Esophagus squamous epithelium (tissue), 4 donors: ENCODE measurements at regions not wholly inside any gene's neighbourhood (a gene's known extent, or its start where the extent isn't known, plus 50 kb on each side); places are given as distances from the start of the nearest gene placed in this dataset.

Source experiments
- POLR2A ChIP-seq, 4 donors: fragments of 450-650 bp; IDR thresholded peaks; one replicate each; pipeline ENCODE4 v1.6.1; 2017; ENCODE audit warnings: antibody characterized with exemption in 4 of 4, mild to moderate bottlenecking in 4 of 4, moderate library complexity in 3 of 4
- TF ChIP-seq, protein P1 (sequence below), 6 experiments: fragments of 450-650 bp in 4 of 6; fragments of 200-600 bp in 2 of 6; sonication (generic) in 2 of 6; IDR thresholded peaks; one replicate each; pipeline ENCODE4 v1.5.1; 2016 to 2019; ENCODE audit warnings: antibody characterized with exemption in 6 of 6, mild to moderate bottlenecking in 4 of 6, moderate library complexity in 4 of 6

DNA sequence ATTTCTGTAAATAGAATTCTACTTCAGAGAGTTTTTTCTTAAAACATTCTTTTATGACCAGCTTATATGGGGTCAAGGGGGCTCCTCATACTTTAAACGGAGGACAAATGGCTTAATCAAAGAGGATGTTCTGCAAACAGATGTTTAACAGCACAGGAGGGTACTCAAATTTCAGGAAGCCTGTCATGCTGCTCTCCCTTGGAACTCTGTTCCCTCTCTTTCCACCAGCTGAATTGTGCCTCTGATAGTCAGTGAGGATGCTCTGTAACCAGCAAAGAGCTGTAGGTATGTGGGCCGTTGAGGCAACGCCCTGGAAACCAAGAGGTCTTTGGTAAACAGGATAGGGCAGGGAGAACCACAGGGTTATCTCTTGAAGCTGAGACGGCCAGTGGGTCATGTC is 161.1 kb downstream of the C5orf15 start:
- TF ChIP-seq, protein P1, sequence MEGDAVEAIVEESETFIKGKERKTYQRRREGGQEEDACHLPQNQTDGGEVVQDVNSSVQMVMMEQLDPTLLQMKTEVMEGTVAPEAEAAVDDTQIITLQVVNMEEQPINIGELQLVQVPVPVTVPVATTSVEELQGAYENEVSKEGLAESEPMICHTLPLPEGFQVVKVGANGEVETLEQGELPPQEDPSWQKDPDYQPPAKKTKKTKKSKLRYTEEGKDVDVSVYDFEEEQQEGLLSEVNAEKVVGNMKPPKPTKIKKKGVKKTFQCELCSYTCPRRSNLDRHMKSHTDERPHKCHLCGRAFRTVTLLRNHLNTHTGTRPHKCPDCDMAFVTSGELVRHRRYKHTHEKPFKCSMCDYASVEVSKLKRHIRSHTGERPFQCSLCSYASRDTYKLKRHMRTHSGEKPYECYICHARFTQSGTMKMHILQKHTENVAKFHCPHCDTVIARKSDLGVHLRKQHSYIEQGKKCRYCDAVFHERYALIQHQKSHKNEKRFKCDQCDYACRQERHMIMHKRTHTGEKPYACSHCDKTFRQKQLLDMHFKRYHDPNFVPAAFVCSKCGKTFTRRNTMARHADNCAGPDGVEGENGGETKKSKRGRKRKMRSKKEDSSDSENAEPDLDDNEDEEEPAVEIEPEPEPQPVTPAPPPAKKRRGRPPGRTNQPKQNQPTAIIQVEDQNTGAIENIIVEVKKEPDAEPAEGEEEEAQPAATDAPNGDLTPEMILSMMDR (IDR thresholded peaks at IDR 0.05): no peak
- no peak for TF ChIP-seq POLR2A (IDR thresholded peaks at IDR 0.05)
